HEK293T (cell line): ENCODE measurements at regions not wholly inside any gene's neighbourhood (a gene's known extent, or its start where the extent isn't known, plus 50 kb on each side); places are given as distances from the start of the nearest gene placed in this dataset.

Source experiments
- CTCF ChIA-PET: fragments of 350-600 bp; formaldehyde crosslinking; extraction: SDS; loops from one replicate; lab custom pipeline; 2021; ENCODE audit warnings: antibody characterized with exemption, inconsistent platforms; lab: Yijun Ruan, JAX
- POLR2A ChIA-PET: fragments of 350-600 bp; formaldehyde crosslinking; extraction: SDS; loops from one replicate; lab custom pipeline; 2020; ENCODE audit warnings: antibody characterized with exemption, inconsistent platforms; lab: Yijun Ruan, JAX
- DNase-seq: peaks from one replicate; pipeline ENCODE4 v3.0.0; 2012; ENCODE audit warnings: mixed read lengths; ENCODE audit errors: extremely low spot score
- ARNT ChIP-seq: fragments of 450-650 bp; IDR thresholded peaks from 2 replicates; pipeline ENCODE4 v1.6.1; 2017; ENCODE audit warnings: mild to moderate bottlenecking
- BHLHE40 ChIP-seq: fragments of 450-650 bp; IDR thresholded peaks from 2 replicates; pipeline ENCODE4 v1.6.1; 2016; ENCODE audit warnings: mild to moderate bottlenecking, moderate library complexity, borderline replicate concordance
- CTBP1 ChIP-seq: fragments of 450-650 bp; IDR thresholded peaks from 2 replicates; pipeline ENCODE4 v1.6.1; 2016; ENCODE audit warnings: borderline replicate concordance
- ELF4 ChIP-seq: fragments of 450-650 bp; IDR thresholded peaks from 2 replicates; pipeline ENCODE4 v1.6.1; 2017; ENCODE audit warnings: antibody characterized with exemption
- FOXA1 ChIP-seq: fragments of 450-650 bp; IDR thresholded peaks from 2 replicates; pipeline ENCODE4 v1.6.1; 2016; ENCODE audit warnings: mild to moderate bottlenecking
- FOXK2 ChIP-seq: fragments of 450-650 bp; IDR thresholded peaks from 2 replicates; pipeline ENCODE4 v1.6.1; 2016; ENCODE audit warnings: mild to moderate bottlenecking
- FOXM1 ChIP-seq: fragments of 450-650 bp; IDR thresholded peaks from 2 replicates; pipeline ENCODE4 v1.6.1; 2017; ENCODE audit warnings: mild to moderate bottlenecking, borderline replicate concordance
- HDGF ChIP-seq: fragments of 450-650 bp; IDR thresholded peaks from 2 replicates; pipeline ENCODE4 v1.6.1; 2017; ENCODE audit warnings: antibody characterized with exemption, borderline replicate concordance
- L3MBTL2 ChIP-seq: fragments of 450-650 bp; conservative IDR thresholded peaks from 2 replicates; pipeline ENCODE4 v1.6.1; 2016; ENCODE audit warnings: mild to moderate bottlenecking
- LEF1 ChIP-seq: fragments of 450-650 bp; IDR thresholded peaks from 2 replicates; pipeline ENCODE4 v1.6.1; 2017; ENCODE audit warnings: mild to moderate bottlenecking, borderline replicate concordance
- NFRKB ChIP-seq: fragments of 450-650 bp; IDR thresholded peaks from 2 replicates; pipeline ENCODE4 v1.6.1; 2016; ENCODE audit warnings: mild to moderate bottlenecking, moderate library complexity
- SP1 ChIP-seq: fragments of 450-650 bp; IDR thresholded peaks from 2 replicates; pipeline ENCODE4 v1.6.1; 2017
- SUZ12 ChIP-seq: fragments of 450-650 bp; IDR thresholded peaks from 2 replicates; pipeline ENCODE4 v1.6.1; 2016; ENCODE audit warnings: mild to moderate bottlenecking
- TARDBP ChIP-seq: fragments of 450-650 bp; IDR thresholded peaks from 2 replicates; pipeline ENCODE4 v1.6.1; 2016
- ZNF384 ChIP-seq: fragments of 450-650 bp; IDR thresholded peaks from 2 replicates; pipeline ENCODE4 v1.6.1; 2016
- TF ChIP-seq, protein P1 (sequence below): fragments of 450-650 bp; IDR thresholded peaks from 2 replicates; pipeline ENCODE4 v1.6.1; 2016

DNA sequence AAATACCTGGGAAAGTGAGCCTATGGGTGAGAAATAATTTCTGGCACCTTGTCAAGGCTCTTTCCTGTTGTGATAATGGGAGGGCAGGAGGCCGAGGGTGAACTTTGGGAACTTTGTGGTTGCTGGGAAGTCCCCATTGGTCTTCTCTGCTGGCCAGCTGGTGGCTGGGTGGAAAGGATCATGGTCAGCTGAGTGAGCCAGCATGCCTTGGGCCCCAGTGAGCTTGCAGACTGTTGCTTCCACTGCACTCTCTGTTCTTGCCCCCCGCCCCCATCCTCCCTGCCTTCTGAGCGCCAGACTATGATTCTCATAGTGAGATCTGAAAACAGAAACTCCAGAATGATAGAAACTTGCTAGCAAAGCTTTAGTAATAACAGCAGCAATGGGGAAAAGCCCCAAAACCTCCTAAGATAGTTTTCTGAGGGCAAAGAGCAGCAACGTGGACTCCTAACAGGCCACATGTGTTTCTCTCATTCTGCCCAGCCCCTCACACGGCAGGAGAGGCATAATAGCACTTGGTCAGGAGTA is 139.2 kb upstream of the SMARCA2 start:
- POLR2A ChIA-PET = no interaction called here
- CTCF ChIA-PET = no interaction called here
- no peak for TF ChIP-seq LEF1
- DNase-seq = no peak

DNA sequence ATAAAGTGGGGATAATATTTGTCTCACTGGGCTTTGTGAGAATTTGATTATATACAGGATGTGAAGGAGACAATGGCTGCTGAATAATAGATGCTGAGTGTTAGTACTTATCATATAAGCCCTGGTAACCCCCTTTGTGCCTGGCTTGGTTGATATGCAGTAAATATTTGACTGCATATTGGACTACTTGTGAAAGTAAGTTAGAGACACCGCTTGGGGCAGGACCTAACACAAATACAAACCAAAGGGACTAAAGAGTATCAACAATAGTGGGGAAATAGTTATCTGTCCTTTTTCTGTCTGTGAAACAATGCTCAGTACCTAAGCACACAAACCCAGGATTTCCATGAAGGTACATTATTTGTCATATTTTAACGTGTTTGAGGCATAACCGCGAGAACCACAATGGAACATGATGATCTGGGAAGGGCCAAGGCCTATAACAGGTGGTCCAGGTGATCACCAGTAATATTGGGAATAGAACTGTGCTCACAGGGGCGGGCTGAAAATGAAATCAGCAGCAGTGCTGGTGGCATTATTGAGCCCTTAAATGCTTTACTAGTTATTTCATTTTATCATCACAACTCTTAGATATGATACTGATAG is 138.2 kb upstream of the SMARCA2 start:
- CTCF ChIA-PET = no interaction called here
- TF ChIP-seq LEF1 = no peak
- POLR2A ChIA-PET = no interaction called here
- DNase-seq = no peak

- CTCF ChIA-PET = no interaction called here
- POLR2A ChIA-PET = no interaction called here
- DNase-seq = no peak
- no peak for TF ChIP-seq CTBP1
- no peak for TF ChIP-seq FOXM1
- TF ChIP-seq TARDBP = no peak
- no peak for TF ChIP-seq SP1
- TF ChIP-seq L3MBTL2 = no peak
- no peak for TF ChIP-seq SUZ12
- no peak for TF ChIP-seq NFRKB
- TF ChIP-seq FOXK2 = no peak
- TF ChIP-seq BHLHE40 = no peak
- no peak for TF ChIP-seq ZNF384
- TF ChIP-seq, protein P1, sequence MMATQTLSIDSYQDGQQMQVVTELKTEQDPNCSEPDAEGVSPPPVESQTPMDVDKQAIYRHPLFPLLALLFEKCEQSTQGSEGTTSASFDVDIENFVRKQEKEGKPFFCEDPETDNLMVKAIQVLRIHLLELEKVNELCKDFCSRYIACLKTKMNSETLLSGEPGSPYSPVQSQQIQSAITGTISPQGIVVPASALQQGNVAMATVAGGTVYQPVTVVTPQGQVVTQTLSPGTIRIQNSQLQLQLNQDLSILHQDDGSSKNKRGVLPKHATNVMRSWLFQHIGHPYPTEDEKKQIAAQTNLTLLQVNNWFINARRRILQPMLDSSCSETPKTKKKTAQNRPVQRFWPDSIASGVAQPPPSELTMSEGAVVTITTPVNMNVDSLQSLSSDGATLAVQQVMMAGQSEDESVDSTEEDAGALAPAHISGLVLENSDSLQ = no peak
- TF ChIP-seq FOXA1 = no peak
- TF ChIP-seq HDGF = no peak
- no peak for TF ChIP-seq LEF1
- no peak for TF ChIP-seq ELF4
- TF ChIP-seq ARNT = no peak
Measured at GRCh38 chr9:1877951-1878350, 137.2 kb upstream of the SMARCA2 start.

- POLR2A ChIA-PET = no interaction called here
- DNase-seq = no peak
- TF ChIP-seq TARDBP = no peak
- CTCF ChIA-PET = no interaction called here
Measured at GRCh38 chr9:1878811-1879210, 136.3 kb upstream of the SMARCA2 start.

GRCh38 chr9:1879501-1879900 is 135.6 kb upstream of the SMARCA2 start:
- no peak for DNase-seq
- ChIA-PET POLR2A (no interaction called here), CTCF (no interaction called here)
- TF ChIP-seq BHLHE40 (no peak), L3MBTL2 (no peak), HDGF (no peak), FOXK2 (no peak), SUZ12 (no peak), ZNF384 (no peak), FOXA1 (no peak), SP1 (no peak), TARDBP (no peak), FOXM1 (no peak), CTBP1 (no peak), NFRKB (no peak), ELF4 (no peak), LEF1 (no peak)

DNA sequence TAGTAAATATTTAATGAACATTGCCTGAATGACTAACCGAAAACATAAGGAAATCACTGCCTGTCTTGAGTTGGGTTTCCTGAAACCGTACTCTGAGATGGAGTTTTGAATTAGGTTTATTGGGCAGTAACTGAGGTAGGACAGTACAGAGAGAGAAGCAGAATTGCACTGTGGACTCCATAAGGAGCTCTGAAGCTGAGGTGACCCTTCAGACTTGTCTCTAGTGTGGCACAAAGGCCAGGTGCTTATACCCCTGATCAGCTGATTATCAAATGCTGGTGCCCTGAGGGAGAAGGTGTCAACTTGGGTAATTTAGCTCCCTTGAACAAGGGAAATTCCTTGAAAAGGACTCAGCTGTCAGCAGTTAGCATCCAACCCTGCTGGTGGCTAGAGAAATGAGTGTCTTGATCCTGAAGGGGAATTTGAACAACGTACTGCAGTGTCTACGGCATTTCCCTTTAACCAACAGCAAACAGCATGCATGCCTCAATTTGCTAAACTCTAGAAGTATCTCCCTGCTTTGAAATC is 135.0 kb upstream of the SMARCA2 start:
- CTCF ChIA-PET = no interaction called here
- no peak for DNase-seq
- TF ChIP-seq ZNF384 = no peak
- no peak for TF ChIP-seq CTBP1
- no peak for TF ChIP-seq ARNT
- TF ChIP-seq, protein P1 = no peak
- TF ChIP-seq LEF1 = no peak
- TF ChIP-seq FOXA1 = no peak
- TF ChIP-seq SUZ12 = no peak
- TF ChIP-seq HDGF = no peak
- TF ChIP-seq FOXM1 = no peak
- no peak for TF ChIP-seq ELF4
- TF ChIP-seq FOXK2 = no peak
- no peak for TF ChIP-seq SP1
- TF ChIP-seq NFRKB = no peak
- no peak for TF ChIP-seq L3MBTL2
- no peak for TF ChIP-seq BHLHE40
- TF ChIP-seq TARDBP = no peak
- POLR2A ChIA-PET = no interaction called here

GRCh38 chr9:1881708-1882295 is 133.3 kb upstream of the SMARCA2 start:
- DNase-seq = no peak
- ChIA-PET POLR2A (no interaction called here), CTCF (no interaction called here)
- no peak for TF ChIP-seq BHLHE40
- TF ChIP-seq NFRKB = no peak
- no peak for TF ChIP-seq FOXA1
- no peak for TF ChIP-seq ZNF384
- TF ChIP-seq FOXM1 = no peak
- TF ChIP-seq ELF4 = no peak
- TF ChIP-seq, protein P1 = no peak
- TF ChIP-seq FOXK2 = no peak
- no peak for TF ChIP-seq L3MBTL2
- TF ChIP-seq CTBP1 = no peak
- no peak for TF ChIP-seq SP1
- TF ChIP-seq TARDBP = no peak
- TF ChIP-seq LEF1 = no peak
- TF ChIP-seq HDGF = no peak
- TF ChIP-seq SUZ12 = no peak
- TF ChIP-seq ARNT = no peak
